Body of pancreas (tissue), 4 donors: ENCODE measurements at regions not wholly inside any gene's neighbourhood (a gene's known extent, or its start where the extent isn't known, plus 50 kb on each side); places are given as distances from the start of the nearest gene placed in this dataset.

Experiments used
- CTCF ChIP-seq, 7 experiments: fragments of 450-650 bp in 4 of 7; fragments of 200-600 bp in 3 of 7; sonication (generic) in 3 of 7; IDR thresholded peaks; one replicate each; pipeline ENCODE4 v1.5.1; 2016 to 2019; ENCODE audit warnings: antibody characterized with exemption in 7 of 7
- POLR2A ChIP-seq, 3 donors: fragments of 450-650 bp; IDR thresholded peaks; one replicate each; pipeline ENCODE4 v1.6.1; 2016; ENCODE audit warnings: antibody characterized with exemption in 3 of 3, mild to moderate bottlenecking in 2 of 3

GRCh38 chr11:104380358-104380757 lies 216.4 kb upstream of the PDGFD start:
- TF ChIP-seq POLR2A (IDR thresholded peaks at IDR 0.05) (no peak), CTCF (IDR thresholded peaks at IDR 0.05) (no peak)
